ENCODE measurements at regions not wholly inside any gene's neighbourhood (a gene's known extent, or its start where the extent isn't known, plus 50 kb on each side); places are given as distances from the start of the nearest gene placed in this dataset.
"Not testable (repeated sequence)": the region's sequence is repeated elsewhere in the genome, so short reads cannot be mapped to it uniquely, and the experiment has no call there.

DNA sequence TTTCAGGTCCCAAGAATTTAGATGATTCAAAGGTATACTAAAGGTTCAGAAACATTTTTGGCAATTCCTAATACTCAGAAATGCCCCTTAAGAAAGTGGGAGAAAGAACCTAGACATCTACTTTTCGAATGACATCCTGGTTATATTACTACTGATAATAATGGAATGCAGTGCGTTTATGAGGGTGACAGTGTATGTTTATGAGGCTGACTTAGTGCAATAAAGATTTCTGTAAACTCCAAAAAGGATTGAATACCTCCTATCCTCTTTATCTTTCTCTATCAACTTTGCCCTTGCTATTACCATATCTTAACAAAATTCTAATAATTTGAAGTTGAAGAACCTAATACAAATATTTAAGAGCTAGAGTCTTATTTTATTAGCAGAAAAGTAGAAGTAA, 348.9 kb upstream of the EPHA6 start:
- Mint-ChIP-seq H3K27me3 (no peaks in the 10 kb centered on the region), H3K36me3 (no peaks in the 10 kb centered on the region), H3K9me3 (peaks cover 0 to 12% (median 5%) of the 10 kb centered on the region in 9 donors), H3K4me1 (no peaks in the 10 kb centered on the region), H3K4me3 (no peak overlapping the region), H3K27ac (no peak overlapping the region)
- DNase-seq (no peak), ATAC-seq (no peak)
- POLR2A ChIA-PET, result no interaction called here

DNA sequence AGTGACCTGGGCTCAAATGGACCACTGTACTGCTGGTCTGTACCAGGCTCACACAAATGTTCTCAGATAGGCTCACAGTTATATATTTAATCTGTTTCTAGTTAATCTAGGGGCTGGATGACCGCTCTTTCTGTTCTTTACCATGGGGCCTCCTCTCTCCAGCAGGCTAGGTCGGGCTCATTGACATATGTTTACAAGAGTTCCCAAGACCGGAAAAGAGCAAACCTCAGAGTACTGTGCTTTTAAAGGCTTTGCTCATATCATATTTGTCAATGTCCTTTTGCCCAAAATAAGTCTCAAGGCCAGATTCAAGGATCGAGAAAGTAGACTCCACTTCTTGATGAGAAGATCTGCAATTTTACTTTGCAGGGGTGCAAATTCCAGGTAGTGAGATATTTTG, 348.0 kb upstream of the EPHA6 start:
- Mint-ChIP-seq H3K9me3 (peaks cover 0 to 12% (median 5%) of the 10 kb centered on the region in 9 donors), H3K4me1 (no peaks in the 10 kb centered on the region), H3K27me3 (no peaks in the 10 kb centered on the region), H3K36me3 (no peaks in the 10 kb centered on the region), H3K4me3 (no peak overlapping the region), H3K27ac (no peak overlapping the region)
- no peak for DNase-seq
- no peak for ATAC-seq
- POLR2A ChIA-PET, result no interaction called here

DNA sequence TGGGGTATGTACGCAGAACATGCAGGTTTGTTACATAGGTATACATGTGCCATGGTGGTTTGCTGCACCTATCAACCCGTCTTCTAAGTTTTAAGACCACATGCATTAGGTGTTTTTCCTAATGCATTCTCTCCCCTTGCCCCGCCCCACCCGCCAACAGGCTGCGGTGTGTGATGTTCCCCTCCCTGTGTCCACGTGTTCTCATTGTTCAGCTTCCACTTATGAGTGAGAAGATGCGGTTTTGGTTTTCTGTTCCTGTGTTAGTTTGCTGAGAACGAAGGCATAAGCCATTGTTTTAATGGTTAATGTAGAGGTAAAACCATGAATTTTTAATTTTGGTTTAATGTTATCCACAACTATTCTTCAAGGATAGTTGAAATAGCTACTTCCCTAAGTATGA, 346.8 kb upstream of the EPHA6 start:
- Mint-ChIP-seq H3K27ac (no peak overlapping the region), H3K9me3 (peaks cover 0 to 8% (median 3%) of the 10 kb centered on the region in 9 donors), H3K4me3 (no peak overlapping the region), H3K27me3 (no peaks in the 10 kb centered on the region), H3K4me1 (no peaks in the 10 kb centered on the region), H3K36me3 (no peaks in the 10 kb centered on the region)
- POLR2A ChIA-PET, result no interaction called here
- ATAC-seq (no peak), DNase-seq (no peak)

DNA sequence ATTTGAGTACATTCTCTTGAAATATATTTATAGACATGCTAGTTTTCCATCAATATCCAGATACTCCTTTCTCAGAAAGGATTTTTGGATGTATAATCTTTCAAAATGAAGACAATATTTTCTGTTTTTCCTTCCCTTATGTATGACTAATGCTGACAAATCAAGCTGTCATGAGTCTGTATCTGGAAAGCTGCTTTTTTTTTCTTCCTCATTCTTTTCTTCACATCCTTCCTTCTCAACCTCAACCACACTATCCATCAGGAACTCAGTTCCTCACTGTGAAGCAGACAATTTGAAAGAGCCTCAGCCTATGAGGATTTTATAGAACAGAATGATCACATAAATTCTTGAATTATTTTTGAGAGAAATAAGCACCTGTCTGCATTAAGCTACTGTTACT, 335.9 kb upstream of the EPHA6 start:
- H3K36me3 Mint-ChIP-seq, result no peaks in the 10 kb centered on the region
- DNase-seq (no peak), ATAC-seq (no peak)
- no peaks in the 10 kb centered on the region for H3K4me1 Mint-ChIP-seq
- POLR2A ChIA-PET, result no interaction called here
- peaks cover 0 to 6% (median 3%) of the 10 kb centered on the region in 9 donors for H3K9me3 Mint-ChIP-seq
- H3K27ac Mint-ChIP-seq, result no peak overlapping the region
- H3K4me3 Mint-ChIP-seq, result no peak overlapping the region
- no peaks in the 10 kb centered on the region for H3K27me3 Mint-ChIP-seq

DNA sequence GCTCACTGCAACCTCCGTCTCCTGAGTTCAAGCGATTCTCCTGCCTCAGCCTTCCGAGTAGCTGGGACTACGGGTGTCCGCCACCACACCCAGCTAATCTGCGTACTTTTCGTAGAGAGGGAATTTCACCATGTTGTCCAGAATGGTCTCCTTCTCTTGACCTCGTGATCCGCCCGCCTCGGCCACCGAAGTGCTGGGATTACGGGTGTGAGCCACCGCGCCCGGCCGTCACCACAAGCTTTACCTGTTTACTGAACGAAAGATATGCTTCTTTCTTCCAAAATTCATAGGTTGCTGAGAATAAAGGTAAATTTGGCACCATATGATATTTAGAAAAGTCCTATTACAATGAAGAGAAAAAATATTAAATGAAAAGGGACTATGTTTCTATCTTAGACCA, 333.5 kb upstream of the EPHA6 start:
- ATAC-seq (no peak), DNase-seq (no peak)
- Mint-ChIP-seq H3K27ac (no peak overlapping the region), H3K9me3 (peaks cover 0 to 14% (median 3%) of the 10 kb centered on the region in 9 donors), H3K27me3 (no peaks in the 10 kb centered on the region), H3K4me3 (no peak overlapping the region), H3K36me3 (no peaks in the 10 kb centered on the region), H3K4me1 (no peaks in the 10 kb centered on the region)
- POLR2A ChIA-PET, result no interaction called here

DNA sequence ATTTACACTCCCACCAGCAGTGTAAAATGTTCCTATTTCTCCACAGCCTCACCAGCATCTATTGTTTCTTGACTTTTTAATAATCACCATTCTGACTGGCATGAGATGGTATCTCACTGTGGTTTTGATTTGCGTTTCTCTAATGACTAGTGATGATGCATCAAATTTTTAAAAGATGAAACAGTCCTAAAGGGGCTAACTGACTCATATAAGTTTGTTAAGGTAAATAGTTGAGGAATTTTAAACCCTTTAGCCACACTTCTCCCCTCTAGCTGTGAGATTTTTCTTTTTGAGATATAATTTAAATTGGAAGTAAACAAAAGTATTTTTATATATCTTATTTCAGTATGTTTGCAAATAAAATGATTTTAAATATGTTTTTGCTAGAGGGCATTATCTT, 331.2 kb upstream of the EPHA6 start:
- H3K27ac Mint-ChIP-seq, DNase-seq, H3K36me3 Mint-ChIP-seq, H3K27me3 Mint-ChIP-seq, H3K4me3 Mint-ChIP-seq, POLR2A ChIA-PET, ATAC-seq, H3K4me1 Mint-ChIP-seq: not testable (repeated sequence)
- H3K9me3 Mint-ChIP-seq, result peaks cover 0 to 18% (median 6%) of the 10 kb centered on the region in 9 donors

DNA sequence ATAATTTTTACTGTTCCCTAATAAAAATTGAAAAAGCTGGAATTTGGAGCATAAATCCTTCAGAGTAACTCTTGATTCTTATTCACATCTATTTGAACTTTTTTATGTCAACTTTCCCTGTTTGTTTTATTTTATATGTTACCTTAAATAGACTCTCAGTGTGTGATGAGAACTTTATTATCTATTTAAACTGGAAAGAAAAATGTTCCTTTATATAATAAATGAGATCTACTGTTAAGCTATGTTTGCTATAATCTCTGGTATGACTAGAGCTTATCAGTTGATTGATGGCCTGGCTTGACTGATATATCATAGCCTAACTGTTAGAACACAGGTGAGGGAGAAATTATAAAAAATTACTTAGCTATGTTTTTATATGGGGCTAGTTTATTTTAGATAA, 330.6 kb upstream of the EPHA6 start:
- H3K27me3 Mint-ChIP-seq, result no peaks in the 10 kb centered on the region
- no peak overlapping the region for H3K27ac Mint-ChIP-seq
- ATAC-seq (no peak), DNase-seq (no peak)
- peaks cover 0 to 18% (median 6%) of the 10 kb centered on the region in 9 donors for H3K9me3 Mint-ChIP-seq
- H3K4me1 Mint-ChIP-seq, result no peaks in the 10 kb centered on the region
- POLR2A ChIA-PET, result no interaction called here
- no peaks in the 10 kb centered on the region for H3K36me3 Mint-ChIP-seq
- H3K4me3 Mint-ChIP-seq, result no peak overlapping the region

DNA sequence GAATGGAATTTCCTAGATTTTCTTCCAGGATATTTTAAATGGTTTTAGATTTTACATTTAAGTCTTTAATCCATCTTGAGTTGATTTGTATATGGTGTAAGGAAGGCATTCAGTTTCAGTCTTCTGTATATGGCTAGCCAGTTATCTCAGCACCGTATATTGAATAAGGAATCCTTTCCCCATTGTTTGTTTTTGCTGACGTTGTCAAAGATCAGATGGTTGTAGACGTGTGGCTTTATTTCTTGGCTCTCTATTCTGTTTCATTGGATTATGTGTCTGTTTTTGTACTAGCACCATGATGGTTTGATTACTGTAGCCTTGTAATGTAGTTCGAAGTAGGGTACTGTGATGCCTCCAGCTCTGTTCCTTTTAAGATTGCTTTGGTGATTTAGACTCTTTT, 325.7 kb upstream of the EPHA6 start:
- ATAC-seq (no peak), DNase-seq (no peak)
- Mint-ChIP-seq H3K4me3 (no peak overlapping the region), H3K36me3 (no peaks in the 10 kb centered on the region), H3K27ac (no peak overlapping the region), H3K9me3 (peaks cover 0 to 38% (median 14%) of the 10 kb centered on the region in 9 donors), H3K27me3 (no peaks in the 10 kb centered on the region), H3K4me1 (no peaks in the 10 kb centered on the region)
- POLR2A ChIA-PET, result no interaction called here

DNA sequence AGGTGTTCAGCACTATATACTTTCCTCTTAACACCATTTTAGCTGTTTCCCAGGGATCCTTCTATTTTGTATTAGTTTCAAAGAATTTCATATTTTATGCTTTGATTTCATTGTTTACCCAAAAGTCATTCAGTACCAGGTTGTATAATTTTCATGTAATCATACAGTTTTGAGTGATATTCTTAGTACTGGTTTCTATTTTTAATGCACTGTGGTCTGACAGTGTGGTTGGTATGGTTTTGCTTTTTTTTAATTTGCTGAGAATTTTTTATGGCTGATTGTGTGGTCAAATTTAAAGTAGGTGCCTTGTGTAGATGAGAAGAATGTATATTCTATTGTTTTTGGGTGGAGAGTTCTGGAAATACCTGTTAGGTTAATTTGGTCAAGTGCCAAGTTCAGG, 323.4 kb upstream of the EPHA6 start:
- Mint-ChIP-seq H3K36me3 (peaks cover 0 to 1% (median 0%) of the 10 kb centered on the region in 3 donors), H3K4me1 (no peaks in the 10 kb centered on the region), H3K27ac (no peak overlapping the region), H3K27me3 (no peaks in the 10 kb centered on the region), H3K9me3 (peaks cover 0 to 45% (median 18%) of the 10 kb centered on the region in 9 donors), H3K4me3 (no peak overlapping the region)
- POLR2A ChIA-PET, result no interaction called here
- ATAC-seq (no peak), DNase-seq (no peak)

DNA sequence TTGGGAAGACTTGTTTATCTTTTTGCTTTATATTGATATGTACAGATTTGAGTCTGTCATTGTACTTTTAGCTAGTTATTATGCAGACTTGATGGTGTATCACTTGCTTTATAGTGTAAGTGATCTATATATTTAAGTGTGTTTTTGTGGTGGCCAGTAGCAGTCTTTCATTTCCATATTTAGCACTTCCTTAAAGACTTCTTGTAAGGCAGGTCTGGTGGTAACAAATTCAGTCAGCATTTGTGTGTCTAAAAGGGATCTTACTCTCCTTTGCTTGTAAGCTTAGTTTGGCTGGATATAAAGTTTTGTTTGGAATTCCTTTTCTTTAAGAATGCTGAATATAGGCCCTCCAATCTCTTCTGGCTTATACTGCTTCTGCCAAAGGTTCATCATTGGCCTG, 322.5 kb upstream of the EPHA6 start:
- ATAC-seq, result no peak
- POLR2A ChIA-PET, result no interaction called here
- H3K36me3 Mint-ChIP-seq, result peaks cover 0 to 7% (median 1%) of the 10 kb centered on the region in 3 donors
- no peak overlapping the region for H3K27ac Mint-ChIP-seq
- no peak for DNase-seq
- H3K27me3 Mint-ChIP-seq, result no peaks in the 10 kb centered on the region
- H3K9me3 Mint-ChIP-seq, result peaks cover 0 to 52% (median 14%) of the 10 kb centered on the region in 9 donors
- H3K4me1 Mint-ChIP-seq, result no peaks in the 10 kb centered on the region
- no peak overlapping the region for H3K4me3 Mint-ChIP-seq

DNA sequence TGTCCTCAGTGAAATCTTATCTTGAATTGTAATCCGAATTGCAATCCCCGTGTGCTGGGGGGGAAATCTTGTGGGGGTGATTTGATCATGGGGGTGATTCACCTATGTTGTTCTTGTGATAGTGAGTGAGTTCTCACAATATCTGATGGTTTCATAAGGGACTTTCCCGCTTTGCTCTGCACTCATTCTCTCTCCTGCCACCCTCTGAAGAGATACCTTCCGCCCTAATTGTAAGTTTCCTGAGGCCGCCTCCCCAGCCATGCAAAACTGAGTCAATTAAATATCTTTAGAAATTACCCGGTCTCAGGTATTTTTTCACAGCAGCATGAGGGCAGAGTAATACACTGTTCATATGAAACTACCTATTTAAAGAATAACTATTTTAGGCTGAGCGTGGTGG, 304.1 kb upstream of the EPHA6 start:
- Mint-ChIP-seq H3K27ac (no peak overlapping the region), H3K9me3 (peaks cover 0 to 10% (median 4%) of the 10 kb centered on the region in 9 donors), H3K4me1 (no peaks in the 10 kb centered on the region), H3K36me3 (peaks cover 0 to 3% (median 0%) of the 10 kb centered on the region in 3 donors), H3K4me3 (no peak overlapping the region), H3K27me3 (no peaks in the 10 kb centered on the region)
- ATAC-seq (no peak), DNase-seq (no peak)
- POLR2A ChIA-PET, result no interaction called here

DNA sequence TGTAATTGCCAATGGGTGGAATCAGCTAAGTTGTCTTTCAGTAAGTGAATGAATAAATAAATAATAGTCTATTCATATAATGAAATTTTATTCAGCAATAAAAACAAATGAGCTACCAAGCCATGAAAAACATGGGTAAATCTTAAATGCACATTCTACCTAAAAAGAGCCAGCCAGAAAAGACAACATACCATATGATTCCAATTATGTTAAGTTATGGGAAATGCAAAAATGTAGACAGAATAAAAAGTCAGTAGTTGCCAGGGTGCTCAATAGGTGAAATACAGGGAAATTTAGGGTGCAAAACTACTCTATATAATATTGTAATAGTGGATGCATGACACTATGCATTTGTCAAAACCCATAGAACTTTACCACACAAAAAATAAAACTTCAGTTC, 277.2 kb upstream of the EPHA6 start:
- Mint-ChIP-seq H3K27ac (no peak overlapping the region), H3K4me1 (no peaks in the 10 kb centered on the region), H3K9me3 (peaks cover 3 to 52% (median 12%) of the 10 kb centered on the region in 9 donors), H3K27me3 (no peaks in the 10 kb centered on the region), H3K4me3 (no peak overlapping the region), H3K36me3 (no peaks in the 10 kb centered on the region)
- ATAC-seq, result no peak
- POLR2A ChIA-PET, result no interaction called here
- no peak for DNase-seq

DNA sequence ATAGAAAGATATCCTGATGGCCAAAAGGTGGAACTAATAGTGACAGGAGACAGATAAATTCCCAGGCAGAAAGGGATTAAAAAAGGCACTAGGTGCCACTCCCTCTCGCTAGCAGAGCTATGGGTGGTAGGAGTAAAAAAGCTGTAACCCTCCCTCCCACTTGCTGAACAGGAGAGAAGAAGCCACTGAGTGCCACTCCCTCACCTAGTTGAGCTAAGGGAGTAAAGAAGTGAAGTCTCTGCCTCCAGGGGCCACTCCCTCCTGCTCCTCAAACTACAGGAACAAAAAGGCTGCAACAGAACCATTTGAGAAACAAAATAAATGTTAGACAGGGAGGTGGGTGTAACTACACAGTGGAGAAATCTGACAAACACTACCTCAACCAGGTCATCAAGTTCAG, 276.2 kb upstream of the EPHA6 start:
- DNase-seq, result no peak
- no peak for ATAC-seq
- no peaks in the 10 kb centered on the region for H3K36me3 Mint-ChIP-seq
- peaks cover 2 to 46% (median 9%) of the 10 kb centered on the region in 9 donors for H3K9me3 Mint-ChIP-seq
- H3K4me1 Mint-ChIP-seq, result no peaks in the 10 kb centered on the region
- H3K27ac Mint-ChIP-seq, result no peak overlapping the region
- H3K27me3 Mint-ChIP-seq, result no peaks in the 10 kb centered on the region
- POLR2A ChIA-PET, result no interaction called here
- no peak overlapping the region for H3K4me3 Mint-ChIP-seq

DNA sequence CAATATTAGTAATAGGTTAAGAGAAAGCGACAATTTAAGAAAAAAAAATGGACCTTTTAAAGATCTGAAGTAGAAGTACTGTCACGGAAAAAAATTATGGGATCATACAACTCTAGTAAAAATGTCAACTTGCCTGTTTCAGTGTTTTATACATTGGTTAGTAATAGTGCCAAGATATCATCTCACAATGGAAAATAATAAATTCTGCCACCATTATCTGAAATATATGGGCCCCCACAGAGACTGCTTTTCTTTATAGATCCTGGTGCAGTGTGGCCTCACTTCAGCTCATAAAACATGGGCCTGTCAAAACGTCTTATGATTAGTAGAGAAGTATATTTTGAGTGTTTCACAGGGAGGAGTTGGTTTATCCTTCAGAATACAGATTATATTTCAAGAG, 266.3 kb upstream of the EPHA6 start:
- Mint-ChIP-seq H3K4me1 (no peaks in the 10 kb centered on the region), H3K4me3 (no peak overlapping the region), H3K9me3 (peaks cover 11 to 43% (median 14%) of the 10 kb centered on the region in 9 donors), H3K27ac (no peak overlapping the region), H3K36me3 (no peaks in the 10 kb centered on the region), H3K27me3 (no peaks in the 10 kb centered on the region)
- ATAC-seq (no peak), DNase-seq (no peak)
- POLR2A ChIA-PET, result no interaction called here

DNA sequence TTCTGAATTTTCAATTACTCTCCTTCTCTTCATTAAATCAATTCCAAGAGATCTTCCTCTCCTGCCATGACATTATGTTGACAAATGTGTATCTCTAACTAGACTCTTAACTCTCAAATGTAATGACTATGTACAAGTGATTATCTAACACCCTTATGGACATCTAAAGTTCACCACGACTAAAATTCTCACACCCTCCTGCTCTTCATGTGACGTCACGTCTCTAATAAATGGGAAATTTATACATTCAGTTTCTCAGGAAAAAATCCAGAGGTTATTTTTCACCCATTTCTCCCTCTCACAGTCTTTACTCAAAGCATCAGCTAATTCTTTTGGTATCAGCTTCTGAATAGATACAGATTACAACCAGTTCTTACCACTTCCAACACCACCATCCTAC, 237.5 kb upstream of the EPHA6 start:
- POLR2A ChIA-PET, result no interaction called here
- ATAC-seq (no peak), DNase-seq (no peak)
- H3K4me3 Mint-ChIP-seq, result no peak overlapping the region
- peaks cover 0 to 29% (median 0%) of the 10 kb centered on the region in 3 donors for H3K36me3 Mint-ChIP-seq
- no peak overlapping the region for H3K27ac Mint-ChIP-seq
- peaks cover 17 to 52% (median 38%) of the 10 kb centered on the region in 9 donors for H3K9me3 Mint-ChIP-seq
- no peaks in the 10 kb centered on the region for H3K4me1 Mint-ChIP-seq
- H3K27me3 Mint-ChIP-seq, result no peaks in the 10 kb centered on the region

All from naive thymus-derived CD8-positive, alpha-beta T cell (primary cell).